ENCODE measurements at regions not wholly inside any gene's neighbourhood (a gene's known extent, or its start where the extent isn't known, plus 50 kb on each side); places are given as distances from the start of the nearest gene placed in this dataset.

DNA sequence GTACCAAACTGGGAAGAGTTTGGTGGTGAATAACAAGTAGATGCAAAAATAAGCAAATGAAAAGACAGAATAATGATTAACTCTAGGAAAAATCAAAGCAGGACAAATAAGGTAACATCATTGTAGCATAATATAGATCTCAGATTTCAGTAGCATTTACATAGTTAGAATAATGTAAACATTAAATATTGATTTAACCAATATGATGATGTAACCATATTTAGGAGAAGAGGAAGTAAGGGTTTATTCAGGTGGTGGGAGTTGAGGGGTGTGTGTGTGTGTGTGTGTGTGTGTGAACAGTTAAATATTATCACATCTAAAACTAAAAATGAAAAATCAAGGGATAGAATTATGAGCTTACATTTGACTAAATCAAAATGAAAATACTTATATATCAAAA lies 143.4 kb downstream of the NPR3 start:
- TF ChIP-seq POLR2AphosphoS5 (IDR thresholded peaks at IDR 0.05) (no peak), EP300 (IDR thresholded peaks at IDR 0.05) (no peak)
- TF ChIP-seq, protein P1, sequence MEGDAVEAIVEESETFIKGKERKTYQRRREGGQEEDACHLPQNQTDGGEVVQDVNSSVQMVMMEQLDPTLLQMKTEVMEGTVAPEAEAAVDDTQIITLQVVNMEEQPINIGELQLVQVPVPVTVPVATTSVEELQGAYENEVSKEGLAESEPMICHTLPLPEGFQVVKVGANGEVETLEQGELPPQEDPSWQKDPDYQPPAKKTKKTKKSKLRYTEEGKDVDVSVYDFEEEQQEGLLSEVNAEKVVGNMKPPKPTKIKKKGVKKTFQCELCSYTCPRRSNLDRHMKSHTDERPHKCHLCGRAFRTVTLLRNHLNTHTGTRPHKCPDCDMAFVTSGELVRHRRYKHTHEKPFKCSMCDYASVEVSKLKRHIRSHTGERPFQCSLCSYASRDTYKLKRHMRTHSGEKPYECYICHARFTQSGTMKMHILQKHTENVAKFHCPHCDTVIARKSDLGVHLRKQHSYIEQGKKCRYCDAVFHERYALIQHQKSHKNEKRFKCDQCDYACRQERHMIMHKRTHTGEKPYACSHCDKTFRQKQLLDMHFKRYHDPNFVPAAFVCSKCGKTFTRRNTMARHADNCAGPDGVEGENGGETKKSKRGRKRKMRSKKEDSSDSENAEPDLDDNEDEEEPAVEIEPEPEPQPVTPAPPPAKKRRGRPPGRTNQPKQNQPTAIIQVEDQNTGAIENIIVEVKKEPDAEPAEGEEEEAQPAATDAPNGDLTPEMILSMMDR (IDR thresholded peaks at IDR 0.05), result no peak

Measured in suprapubic skin (tissue), 4 donors.